ENCODE measurements at regions not wholly inside any gene's neighbourhood (a gene's known extent, or its start where the extent isn't known, plus 50 kb on each side); places are given as distances from the start of the nearest gene placed in this dataset.
A peak's percentile ranks its signal among the peaks of the same experiment; 100 is the strongest.

DNA sequence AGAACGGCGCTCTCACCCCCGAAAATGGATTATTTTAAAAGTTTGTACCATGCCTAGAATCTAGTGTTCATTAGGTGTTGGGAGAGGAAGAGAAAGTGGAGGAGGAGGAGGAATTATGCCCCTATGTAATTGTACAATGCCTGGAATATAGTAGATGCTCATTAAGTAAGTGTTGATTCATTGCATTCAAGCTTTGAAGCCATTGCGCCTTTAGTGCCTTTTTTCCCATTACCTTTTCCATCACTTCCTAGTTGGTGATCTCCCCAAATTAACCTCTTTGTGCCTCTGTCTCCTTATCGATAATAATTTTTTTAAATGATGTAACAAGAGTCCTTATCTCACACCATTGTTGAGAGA, 220.7 kb upstream of the PRICKLE2 start:
- H3K4me3 ChIP-seq (ENCODE audit: low read depth, low read length): no peak overlapping the region
- TF ChIP-seq, protein P1, sequence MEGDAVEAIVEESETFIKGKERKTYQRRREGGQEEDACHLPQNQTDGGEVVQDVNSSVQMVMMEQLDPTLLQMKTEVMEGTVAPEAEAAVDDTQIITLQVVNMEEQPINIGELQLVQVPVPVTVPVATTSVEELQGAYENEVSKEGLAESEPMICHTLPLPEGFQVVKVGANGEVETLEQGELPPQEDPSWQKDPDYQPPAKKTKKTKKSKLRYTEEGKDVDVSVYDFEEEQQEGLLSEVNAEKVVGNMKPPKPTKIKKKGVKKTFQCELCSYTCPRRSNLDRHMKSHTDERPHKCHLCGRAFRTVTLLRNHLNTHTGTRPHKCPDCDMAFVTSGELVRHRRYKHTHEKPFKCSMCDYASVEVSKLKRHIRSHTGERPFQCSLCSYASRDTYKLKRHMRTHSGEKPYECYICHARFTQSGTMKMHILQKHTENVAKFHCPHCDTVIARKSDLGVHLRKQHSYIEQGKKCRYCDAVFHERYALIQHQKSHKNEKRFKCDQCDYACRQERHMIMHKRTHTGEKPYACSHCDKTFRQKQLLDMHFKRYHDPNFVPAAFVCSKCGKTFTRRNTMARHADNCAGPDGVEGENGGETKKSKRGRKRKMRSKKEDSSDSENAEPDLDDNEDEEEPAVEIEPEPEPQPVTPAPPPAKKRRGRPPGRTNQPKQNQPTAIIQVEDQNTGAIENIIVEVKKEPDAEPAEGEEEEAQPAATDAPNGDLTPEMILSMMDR (IDR thresholded peaks at IDR 0.05; ENCODE audit: low read depth, low read length): no peak

DNA sequence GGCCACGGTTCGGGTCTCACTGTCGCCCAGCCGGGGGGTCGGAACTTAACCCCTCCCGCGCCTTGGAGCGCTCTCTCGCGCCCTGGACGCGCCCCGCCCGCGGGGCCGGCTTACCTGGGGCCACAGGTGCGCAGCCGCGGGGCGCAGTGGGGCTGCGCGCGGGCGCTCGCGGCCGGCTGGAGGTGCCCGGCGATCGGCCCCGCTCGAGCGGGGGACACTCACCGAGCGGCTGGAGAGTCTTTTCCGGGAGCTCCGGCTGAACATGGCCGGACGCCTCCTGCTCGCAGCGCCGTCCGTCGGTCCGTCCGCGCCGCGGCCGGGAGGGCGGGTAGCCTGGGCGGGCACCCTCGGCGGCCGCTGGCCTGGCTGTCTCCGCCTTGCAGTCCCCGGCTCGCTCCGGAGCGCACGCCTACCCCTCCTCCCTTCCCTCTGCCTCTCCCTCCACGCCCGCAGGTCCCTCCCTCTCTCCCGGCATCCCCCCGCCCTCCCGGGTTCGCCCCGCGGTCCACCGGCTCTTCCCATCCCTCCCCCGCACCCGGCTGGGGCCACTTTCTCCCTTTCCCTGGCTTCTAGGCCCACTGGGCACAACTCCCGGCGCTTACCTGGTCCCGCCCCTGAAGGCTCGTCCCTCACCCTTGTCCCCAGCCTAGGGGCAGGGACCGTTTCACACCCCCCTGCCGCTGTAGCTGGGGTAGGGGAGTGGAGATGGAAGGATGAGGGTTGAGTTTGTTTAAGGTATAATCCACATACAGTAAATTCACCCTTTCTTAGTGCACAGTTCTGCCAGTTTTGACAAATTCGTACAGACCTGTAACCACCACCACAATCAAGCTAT, 220.1 kb upstream of the PRICKLE2 start:
- H3K4me3 ChIP-seq (ENCODE audit: low read depth, low read length): peak overlapping the region; percentile 77

DNA sequence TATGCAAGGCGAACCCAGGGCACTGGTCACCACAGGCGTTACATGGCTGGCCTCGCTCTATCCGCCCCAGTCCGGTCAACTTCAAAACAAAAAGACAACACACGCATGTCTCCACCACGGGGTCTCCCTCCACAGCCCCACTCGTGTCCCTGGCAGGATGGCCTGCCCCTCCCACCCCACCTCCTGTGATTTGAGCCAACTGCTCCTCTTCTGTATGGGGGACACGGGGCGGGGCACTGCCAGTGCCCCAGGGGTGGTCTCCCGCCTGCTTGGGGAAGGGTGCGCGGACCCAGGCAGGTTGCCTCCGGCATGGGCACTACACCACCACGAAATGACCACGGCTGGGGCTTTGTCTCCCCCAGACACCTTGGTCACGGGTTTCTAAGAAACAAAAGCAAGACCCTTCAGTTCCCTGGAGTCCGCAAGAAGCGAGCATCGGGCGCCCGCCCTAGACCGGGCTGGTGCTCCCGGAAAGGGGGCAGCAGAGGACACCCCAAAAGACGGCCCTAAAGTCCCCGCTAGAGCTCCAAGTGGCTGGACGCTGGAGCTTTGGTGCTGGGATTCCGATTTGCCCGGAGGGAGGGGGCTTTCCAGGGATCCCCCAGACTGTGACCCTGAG, 219.3 kb upstream of the PRICKLE2 start:
- H3K4me3 ChIP-seq (ENCODE audit: low read depth, low read length): peak overlapping the region; percentile 77
- TF ChIP-seq, protein P1 (IDR thresholded peaks at IDR 0.05; ENCODE audit: low read depth, low read length): no peak

More for the DNA sequence above, 220.1 kb upstream of the PRICKLE2 start:
- TF ChIP-seq, protein P1 (IDR thresholded peaks at IDR 0.05; ENCODE audit: low read depth, low read length): no peak

DNA sequence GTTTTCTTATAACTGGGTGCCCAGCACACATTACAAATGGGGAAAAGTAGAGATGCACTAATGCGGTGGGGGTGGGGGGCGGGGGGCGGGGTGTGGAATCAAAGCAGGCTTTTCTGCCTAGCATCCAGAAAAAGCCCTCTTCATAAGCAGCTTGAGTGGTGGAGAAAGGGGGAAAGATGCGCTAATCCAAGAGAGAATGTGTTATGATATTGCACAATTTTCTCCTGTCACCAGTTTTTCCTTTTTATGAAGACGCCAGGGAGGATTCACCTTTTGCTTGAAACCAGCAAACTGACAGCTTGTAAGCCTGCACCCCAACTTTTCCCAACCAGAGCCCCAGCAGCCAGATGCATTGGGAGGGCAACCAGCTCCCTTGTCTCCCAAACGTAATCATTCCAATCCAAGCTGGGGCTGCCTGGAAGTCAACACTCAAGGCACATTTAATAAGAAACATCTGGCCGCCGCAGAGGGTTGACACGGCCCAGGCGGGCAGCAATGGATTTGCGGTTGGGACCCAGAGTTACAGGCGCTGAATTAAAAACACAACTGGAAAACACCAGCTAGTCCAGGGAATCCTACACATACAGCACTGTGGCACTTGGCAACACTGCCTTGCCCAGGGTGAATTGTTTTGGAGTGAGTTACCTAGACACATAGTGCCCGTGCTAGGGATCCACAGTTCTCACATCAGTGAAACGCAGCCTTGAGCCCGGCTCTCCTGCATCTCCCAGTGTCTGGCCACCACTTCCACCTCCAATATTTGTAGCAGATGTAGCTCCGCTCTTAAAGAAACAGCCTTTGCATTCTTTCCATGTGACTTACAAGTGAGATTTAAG, 218.5 kb upstream of the PRICKLE2 start:
- peak overlapping the region; percentile 77 for H3K4me3 ChIP-seq (ENCODE audit: low read depth, low read length)
- TF ChIP-seq, protein P1 (IDR thresholded peaks at IDR 0.05; ENCODE audit: low read depth, low read length): no peak

DNA sequence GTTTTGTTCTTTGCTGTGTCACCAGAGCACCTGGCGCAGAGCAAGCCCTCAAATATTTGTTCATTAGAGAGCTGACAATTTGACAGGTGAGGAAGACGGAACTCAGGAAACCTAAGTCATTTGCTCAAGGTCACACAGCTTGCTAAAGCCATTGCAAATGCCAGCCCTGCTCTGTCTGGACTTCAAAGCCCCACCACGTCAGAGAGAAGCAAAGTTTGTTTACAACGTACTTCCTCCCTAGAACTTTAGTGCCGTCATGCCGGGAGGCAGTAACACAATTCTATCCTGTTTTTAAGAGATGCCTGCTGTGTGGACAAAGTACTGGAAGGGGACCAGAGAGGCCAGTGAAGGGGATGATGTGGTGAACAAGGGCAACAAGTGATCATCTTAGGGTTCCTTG, 216.6 kb upstream of the PRICKLE2 start:
- TF ChIP-seq, protein P1 (IDR thresholded peaks at IDR 0.05; ENCODE audit: low read depth, low read length): no peak
- H3K4me3 ChIP-seq (ENCODE audit: low read depth, low read length): no peak overlapping the region

DNA sequence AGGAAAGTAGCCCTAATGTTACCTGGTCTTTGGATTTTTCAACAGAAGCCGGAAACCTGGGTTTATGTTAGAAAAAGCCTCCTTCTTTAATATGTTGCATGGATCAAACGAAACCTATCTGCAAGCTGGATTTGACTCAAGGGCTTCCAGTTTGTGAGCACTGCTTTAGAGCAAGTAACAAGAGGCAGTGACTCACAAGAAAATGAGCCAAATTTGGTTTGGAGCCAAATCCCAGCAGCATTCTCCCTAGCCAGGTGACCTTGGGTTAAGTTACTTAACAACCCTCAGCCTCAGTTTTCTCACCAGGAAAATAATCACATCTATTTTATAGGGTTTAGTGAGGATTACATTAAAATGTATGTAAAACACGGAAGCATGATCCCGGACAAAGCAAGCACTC, 215.2 kb upstream of the PRICKLE2 start:
- no peak overlapping the region for H3K4me3 ChIP-seq (ENCODE audit: low read depth, low read length)
- TF ChIP-seq, protein P1 (IDR thresholded peaks at IDR 0.05; ENCODE audit: low read depth, low read length): no peak
